ENCODE measurements at regions not wholly inside any gene's neighbourhood (a gene's known extent, or its start where the extent isn't known, plus 50 kb on each side); places are given as distances from the start of the nearest gene placed in this dataset.
"Not testable (repeated sequence)": the region's sequence is repeated elsewhere in the genome, so short reads cannot be mapped to it uniquely, and the experiment has no call there.

DNA sequence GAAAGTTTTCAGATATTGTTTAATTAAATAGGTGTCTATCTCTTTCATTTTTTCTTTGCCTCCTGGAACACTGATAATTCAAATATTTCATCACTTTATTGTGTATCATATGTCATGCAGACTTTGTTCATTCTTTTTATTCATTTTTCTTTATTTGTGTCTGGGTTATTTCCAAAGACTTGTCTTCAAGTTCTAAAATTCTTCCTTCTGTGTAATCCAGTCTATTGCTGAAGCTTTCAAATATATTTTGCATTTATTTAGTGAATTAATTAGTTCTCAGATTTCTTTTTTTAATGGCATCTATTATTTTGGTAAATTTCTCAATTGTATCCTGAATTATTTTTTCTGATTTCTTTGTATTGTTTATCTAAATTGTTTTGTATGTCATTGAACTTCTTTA, 70.1 kb downstream of the ZNF330 start:
- DNase-seq, result no peak

DNA sequence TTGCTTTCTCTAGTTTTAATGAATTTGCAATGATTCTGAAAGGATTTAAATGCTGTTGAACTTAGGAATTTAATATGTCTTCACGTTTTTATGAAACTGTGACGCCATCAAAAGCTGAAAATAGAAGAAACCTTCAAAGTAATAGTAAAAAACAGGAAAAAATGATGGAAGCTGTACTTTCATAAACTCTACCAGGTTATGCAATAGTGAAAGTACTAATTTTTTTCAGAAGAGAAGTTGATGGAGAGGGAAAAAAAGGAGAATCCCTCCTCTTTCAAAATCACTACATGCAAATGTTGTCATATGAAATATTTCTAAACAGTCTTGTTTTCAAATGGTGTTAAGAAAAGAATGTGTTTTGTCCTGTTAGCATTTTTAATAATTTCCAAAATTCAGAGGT, 73.6 kb downstream of the ZNF330 start:
- no peak for DNase-seq

DNA sequence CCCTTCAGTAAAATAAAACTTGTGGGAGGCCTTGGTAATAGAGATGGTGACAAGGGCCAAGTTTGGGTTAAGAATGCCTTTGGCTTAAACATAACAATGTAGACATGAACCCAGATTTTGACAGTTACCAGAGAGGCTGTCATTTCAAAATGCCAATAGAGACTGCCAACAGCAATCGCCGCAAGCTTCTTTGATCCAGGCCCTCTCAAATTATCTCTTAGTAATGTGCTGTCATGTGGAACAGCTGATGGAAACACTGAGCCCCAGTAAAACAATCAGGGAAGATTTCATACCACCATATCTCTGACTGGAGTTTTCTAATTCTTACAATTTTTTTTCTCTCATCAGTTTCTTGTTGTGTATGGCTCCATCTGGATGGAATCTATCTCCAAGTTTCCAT, 80.5 kb downstream of the ZNF330 start:
- no peak for DNase-seq

DNA sequence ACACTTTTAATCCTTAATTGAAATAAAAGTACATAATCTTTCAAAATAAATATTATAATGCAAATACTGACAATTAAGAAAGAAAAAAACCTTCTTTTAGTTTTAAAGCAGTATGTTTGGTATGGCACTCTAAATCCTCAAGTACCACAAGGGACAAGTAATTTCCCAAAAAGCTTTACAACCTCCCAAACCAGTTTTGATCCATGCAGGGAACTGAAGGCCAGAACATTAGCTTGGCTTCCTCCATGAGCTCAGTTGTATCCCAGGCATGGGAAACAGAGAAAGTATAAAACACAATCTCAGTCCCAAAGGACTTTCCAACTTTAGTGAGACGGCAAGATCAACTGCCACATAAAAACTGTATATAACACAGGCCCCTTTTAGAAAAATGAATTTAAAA, 82.2 kb downstream of the ZNF330 start:
- DNase-seq, result no peak

DNA sequence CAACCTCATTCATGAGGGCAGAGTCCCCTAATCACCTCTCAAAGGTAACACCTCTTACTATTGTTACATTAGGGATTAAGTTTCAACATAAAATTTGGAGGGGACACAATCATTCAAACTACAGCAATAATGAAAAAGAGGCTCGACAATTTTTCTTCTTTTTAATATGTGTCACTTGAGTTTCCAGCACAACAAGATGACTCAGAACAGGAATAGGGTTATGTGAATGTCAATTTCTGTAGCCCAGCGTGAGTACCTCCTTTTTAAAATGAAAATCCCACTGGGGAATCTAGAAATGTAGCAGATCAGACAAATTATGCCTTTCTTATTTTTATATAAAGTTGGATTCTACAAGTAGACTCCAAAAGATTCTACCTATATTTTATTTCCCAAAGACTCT, 83.7 kb downstream of the ZNF330 start:
- DNase-seq, result no peak

DNA sequence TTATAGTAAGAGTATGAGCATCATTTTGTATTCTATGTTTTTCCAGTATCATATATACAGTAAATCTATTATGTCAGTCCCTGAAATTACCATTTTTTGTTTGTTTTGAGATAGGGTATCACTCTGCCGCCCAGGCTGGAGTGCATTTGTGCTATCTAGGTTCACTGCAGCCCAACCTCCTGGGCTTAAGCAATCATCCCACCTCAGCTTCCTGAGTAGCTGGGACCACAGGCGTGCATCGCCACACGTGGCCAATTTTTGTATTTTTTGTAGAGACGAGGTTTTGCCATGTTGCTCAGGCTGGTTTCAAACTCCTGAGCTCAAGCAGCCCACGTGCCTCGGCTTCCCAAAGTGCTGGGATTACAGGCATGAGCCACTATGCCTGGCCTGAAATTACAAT, 85.6 kb downstream of the ZNF330 start:
- no peak for DNase-seq

DNA sequence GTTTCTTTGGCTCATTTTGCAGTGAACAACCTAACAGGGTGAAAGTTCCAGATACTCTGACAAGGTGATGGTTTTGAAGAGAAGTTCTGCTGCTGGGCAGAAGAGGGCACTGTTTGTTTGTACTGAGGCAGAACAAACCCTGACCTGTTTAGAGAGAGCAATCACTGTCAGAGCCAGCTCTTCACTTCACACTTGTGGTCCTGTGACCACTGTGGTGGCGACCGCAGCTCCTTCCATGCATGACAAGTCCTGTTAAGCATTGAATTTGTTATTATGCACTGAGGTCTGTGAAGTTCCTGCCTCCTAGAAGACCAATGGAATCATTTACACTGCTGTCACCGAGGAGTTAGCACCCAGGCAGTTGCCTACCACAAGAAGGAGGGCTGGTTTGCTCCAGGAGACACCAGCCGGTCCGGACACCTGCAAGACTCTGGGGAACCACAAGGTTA, 86.6 kb downstream of the ZNF330 start:
- DNase-seq, result peak; percentile 1 to 5 (median 3)

DNA sequence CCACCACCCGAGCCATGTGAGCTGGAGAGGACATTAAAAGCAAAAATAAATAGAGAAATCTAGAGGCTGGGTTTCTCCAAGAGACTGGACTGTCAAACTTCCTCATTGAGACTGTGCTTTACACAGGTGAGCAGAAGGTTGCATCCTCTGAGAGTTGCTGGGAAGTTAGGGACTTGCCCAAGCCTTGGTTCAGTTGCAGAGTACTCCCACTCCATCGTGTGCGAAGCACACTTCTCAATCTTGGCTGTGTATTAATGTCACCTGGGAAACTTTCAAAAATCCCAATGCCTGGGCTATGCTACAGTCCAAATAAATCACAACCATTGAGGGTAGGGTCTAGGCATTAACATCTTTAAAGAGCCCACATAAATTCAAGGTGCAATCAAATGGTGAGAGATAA, 89.2 kb downstream of the ZNF330 start:
- no peak for DNase-seq

DNA sequence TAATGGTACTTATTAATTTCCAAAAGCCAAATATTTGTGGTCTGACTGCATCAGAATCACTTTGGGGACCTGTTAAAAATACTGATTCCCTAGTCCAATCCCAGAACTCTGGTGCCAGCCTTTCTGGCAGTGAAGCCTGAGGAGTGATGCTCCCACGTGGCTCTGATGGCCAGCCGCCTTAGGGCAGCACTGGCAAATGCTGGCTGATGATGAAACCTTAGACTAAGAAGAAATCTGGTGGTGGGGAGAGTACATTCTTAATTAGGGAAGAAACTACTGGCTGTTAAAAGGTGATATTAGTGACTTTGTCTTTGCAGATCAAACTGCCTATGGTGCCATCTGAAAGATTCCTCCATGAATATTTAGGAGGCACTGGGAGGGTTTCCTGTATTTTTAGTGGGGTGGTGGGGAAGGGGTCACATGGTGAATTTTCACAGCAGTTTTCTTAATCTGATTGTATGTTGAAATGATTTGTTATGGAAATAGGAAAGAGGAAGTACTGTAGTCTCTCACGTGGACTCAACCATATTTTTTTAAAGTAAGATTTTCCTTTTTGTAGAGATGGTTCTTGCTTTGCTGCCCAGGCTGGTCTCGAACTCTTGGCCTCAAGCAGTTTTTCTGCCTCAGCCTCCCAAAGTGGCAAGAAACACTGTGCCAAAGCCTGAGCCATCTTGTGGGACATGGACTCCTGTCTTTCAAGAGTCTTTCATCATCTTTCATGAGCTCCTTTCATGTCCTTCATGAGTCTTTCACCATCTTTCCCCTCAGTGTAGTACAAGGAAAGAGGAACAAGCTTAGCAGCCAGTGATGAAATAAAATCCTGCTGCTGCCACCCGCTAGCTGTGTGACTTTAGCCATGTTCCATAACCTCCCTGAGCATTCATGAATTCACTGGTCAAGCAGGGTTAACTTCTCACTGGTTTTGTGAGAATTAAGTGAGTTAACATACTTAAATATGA, 90.8 kb downstream of the ZNF330 start:
- DNase-seq, result no peak

DNA sequence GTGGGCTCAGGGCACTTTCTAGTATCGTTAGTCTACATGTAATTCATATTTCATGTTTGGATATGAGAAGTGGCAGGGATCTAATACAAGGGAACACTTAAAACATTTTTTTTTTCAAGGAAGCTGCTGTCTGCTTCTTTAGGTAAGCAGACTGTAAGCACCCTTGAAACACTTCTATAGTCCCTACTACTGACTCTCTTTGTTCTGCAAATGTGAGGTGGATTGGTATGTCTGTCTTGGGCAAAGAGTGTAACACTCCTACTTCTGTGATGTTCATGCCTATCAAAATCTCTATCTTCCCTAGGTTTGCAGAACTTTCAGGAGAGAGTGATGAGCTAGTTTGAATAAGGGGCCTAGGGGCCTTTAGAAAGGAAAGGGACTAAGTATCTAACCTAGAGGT, 93.9 kb downstream of the ZNF330 start:
- no peak for DNase-seq

DNA sequence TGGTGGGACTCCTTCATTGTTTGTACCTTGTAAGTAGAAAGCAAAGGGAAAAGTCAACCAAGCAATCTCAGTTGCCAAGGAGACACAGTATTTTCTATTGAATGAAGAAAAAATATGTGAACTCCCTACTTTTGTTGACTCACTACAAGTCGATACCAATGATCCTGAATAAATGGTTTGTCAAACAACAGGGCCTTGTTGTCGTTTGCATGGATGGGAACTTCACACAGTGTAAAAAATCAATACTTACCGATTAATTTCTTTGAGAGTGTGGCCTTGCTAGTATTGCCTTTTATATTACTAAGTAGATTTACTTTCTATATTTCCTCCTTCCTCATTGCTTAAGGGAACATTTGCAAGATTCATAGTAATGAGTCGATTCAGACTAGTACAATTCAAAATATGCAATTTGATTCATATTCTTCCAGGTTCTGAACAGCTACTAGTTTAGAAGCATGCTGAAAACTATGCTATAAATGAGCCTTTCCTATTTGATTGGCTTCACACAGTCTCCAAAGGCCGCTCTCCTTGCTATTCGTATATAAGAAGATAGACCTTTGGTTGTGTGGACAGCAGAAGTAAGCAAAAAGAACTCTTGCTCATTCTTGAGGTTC, 108.0 kb downstream of the ZNF330 start:
- DNase-seq, result no peak

DNA sequence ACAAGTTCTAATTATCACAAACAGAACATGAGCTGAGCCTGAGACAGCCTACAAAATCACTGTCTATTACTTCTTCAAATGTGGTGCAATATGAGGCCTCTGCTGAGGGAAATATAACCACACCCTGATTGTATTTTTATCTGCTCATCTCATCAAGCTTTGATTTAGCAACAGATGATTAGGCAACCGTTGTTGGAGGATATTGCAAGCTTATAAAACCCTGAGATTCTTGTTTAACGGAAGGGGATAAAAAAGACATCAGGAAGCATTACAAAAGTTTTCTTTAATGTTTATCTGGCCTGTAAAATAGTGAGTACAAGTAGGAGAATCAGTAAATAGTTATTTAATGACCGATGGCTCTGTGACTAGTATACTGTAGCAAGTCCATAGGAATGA, 108.5 kb downstream of the ZNF330 start:
- no peak for DNase-seq

DNA sequence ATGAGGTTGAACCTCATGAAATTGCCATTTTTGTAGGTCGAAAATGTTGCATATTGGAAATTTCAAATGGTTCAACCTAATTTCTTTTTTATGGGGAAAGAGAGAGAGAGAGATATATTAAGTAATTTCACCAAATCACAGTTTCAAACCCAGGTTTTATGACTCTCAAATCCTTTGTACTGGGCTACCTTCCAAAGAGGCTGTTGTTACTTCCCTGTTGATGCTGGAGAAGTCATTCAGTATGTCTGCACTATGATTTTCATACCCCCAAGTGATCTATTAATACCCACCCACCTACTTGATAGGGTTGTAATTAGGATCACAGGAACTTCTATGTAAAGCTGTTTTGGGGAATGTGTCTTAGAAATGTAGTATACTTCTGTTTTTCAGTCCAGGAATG, 109.9 kb downstream of the ZNF330 start:
- no peak for DNase-seq

DNA sequence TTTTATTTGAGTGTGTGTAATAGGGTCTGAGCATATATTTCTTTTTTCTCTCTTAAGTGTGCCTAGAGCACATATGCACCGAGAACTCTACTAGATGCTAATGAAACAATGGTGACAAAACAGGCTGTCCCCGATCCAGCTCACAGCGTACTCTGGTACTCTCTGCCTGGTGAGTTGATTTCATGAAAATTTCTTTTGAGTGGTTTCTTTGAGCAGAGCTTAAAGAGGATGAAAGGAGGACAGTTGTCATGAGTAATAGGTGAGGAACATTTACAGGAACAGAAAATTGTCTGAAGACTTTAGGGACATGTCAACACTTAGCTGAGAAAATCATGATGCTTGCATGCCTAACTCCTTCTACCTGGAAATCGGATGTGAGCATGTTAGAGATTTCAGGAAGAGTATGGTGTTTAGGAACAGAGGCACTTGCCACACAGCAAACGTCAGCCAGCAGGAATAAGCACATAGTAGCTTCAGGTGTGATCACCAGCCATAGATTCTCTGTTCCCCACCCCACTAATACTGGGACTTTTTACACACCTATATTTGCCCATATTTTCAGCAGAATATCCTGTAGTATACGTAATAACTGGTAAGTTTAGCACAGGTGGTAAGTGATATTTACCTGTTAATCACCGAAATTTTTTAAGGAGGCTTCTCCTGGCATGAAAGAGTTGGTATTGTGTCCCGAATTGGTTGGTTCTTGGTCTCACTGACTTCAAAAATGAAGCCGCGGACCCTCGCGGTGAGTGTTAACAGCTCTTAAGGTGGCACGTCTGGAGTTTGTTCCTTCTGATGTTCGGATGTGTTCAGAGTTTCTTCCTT, 111.1 kb downstream of the ZNF330 start:
- no peak for DNase-seq

DNA sequence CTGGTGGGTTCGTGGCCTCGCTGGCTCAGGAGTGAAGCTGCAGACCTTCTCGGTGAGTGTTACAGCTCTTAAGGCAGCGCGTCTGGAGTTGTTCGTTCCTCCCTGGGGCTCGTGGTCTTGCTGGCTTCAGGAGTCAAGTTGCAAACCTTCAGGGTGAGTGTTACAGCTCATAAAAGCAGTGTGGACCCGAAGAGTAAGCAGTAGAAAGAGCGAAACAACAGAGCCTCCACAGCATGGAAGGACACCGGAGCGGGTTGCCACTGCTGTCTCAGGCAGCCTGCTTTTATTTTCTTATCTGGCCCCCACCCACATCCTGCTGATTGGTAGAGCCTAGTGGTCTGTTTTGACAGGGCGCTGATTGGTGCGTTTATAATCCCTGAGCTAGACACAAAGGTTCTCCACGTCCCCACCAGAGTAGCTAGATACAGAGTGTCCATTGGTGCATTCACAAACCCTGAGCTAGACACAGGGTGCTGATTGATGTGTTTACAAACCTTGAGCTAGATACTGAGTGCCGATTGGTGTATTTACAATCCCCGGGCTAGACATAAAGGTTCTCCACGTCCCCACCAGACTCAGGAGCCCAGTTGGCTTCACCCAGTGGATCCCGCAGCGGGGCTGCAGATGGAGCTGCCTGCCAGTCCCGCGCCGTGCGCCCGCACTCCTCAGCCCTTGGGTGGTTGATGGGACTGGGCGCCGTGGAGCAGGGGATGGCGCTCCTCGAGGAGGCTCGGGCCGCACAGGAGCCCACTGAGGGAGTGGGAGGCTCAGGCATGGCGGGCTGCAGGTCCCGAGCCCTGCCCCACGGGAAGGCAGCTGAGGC, 111.9 kb downstream of the ZNF330 start:
- not testable (repeated sequence) for DNase-seq

DNA sequence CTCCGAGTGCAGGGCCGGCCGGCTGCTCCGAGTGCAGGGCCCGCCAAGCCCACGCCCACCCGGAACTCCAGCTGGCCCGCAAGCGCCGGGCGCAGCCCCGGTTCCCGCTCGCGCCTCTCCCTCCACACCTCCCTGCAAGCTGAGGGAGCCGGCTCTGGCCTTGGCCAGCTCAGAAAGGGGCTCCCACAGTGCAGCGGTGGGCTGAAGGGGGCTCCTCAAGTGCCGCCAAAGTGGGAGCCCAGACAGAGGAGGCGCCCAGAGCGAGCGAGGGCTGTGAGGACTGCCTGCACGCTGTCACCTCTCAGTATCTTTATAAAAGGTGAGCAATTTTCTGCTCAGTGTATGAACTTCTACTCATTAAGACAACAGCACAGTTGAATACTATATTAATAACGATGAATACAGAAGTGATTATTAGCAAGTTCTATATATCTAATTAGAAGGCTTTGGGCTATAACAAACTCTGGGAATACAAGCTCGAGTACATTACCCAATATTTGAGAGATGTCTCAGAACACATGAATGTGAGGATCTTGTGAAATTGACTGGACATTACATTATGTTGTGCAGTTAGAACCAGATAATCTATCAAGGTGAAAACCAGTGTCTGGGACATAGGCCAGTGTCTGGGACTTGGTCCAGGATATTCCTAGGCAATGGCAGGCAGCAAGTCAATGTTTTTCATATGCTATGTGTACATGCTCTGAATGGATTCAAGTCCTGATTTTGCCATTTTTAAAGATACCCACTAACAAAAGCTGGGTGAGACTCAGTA, 112.9 kb downstream of the ZNF330 start:
- not testable (repeated sequence) for DNase-seq

DNA sequence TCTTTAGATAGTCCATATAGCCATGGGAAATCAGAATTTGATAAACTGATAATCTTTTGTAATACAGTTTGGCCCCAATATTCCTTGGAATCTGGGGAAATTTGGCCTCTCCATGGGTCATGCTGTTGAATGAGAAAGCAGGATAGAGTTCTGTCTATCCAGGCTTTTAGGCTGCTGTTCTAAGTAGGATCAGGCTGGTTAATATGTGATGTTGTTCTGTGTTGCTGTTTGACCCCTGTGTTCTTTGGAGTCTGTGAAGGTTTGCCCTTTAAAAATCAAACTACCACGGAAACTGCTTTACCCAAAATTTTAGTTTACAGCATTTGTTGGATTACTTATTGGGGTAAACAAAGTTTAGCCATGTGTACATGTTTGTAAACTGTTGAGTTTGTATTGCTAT, 114.5 kb downstream of the ZNF330 start:
- no peak for DNase-seq

DNA sequence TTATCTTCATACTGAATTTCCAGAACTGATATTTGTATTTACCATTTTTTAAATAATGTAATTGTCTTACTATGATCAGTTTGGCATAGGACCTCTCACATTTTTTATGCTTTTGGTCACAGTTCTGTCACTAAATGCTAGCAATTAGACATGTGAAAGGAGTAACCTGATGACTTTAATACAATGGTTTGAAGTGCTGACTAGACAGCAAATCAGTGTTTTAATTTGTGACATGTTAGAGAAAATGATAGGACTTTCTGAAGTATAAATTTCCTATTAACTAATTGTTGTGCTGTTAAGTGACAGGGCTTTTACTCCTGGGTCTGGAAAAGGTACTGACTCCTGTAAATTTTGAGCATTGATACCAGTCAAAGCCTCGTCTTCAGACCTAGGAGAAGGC, 117.5 kb downstream of the ZNF330 start:
- DNase-seq, result no peak

DNA sequence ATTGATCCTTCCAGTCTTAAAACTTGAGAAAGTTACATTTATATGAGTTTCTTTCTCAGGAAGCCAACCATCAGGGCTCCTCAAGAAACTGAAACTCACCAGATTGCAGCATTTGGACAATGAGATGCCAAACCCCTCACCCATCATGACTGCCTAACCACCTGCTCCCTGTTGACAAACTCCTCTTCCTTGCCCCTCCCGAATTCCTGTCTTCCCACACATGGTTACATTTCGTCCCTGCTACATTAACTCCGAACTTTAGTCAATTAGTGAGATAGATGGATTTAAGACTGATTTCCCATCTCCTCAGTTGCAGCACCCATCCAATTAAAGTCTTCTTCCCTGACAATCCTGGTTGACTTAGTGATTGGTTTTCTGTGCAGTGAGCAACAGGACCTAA, 118.7 kb downstream of the ZNF330 start:
- DNase-seq, result no peak

DNA sequence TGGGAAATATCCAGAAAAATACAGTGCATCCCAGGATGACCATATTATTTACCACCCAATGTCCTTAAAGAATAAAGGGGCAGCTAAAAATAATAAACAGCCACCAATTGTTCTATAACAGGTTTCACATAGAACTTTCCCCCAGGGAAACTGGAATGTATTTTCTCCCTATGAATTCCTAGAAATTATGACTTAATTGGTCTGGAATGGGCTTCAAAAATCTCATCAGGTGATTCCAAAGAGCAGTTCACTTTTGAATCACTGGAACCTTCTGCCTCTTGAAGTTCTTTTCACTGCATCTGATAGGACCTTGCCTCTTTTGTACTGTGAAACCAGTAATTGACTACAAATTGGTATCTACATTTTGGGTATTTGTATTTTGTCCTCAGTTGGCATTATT, 119.3 kb downstream of the ZNF330 start:
- DNase-seq, result no peak

DNA sequence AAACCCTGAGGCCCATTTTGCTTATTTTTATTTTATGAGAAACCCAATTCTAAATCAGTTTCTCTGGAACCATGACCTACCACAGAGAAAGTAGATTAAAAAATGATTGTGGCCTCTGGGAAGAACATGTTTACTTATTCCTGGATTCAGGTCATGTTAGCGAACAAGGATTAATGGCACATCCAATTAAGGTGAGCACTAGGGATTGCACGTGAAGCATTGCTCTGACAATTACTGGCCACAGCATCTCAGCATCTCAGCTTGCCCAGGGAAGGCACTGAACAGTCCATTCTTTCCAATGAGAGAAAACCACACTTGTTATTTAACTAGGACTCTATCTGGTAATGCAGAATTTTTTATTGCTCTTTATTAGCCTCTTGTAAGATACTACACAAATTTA, 119.8 kb downstream of the ZNF330 start:
- DNase-seq, result no peak

DNA sequence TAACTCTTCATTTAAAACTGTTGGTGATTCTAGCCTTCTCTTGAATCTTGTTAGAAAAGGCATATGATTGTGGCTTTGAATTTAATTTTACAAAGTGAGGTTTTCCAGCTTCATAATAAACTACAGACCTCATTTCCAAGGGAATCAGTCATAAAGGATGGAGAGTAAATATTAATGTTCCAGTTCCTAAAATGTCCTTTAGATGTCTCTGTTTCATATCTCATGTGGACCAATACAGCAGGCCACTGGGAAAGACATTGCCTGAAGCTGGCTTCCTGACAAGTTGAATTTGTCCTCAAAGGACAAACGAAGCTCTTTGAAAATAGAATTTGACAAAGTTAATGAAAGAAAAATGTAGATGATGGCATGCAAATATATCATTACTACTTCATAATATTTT, 125.4 kb downstream of the ZNF330 start:
- no peak for DNase-seq
